Fibroblast of villous mesenchyme (primary cell): ENCODE measurements at regions not wholly inside any gene's neighbourhood (a gene's known extent, or its start where the extent isn't known, plus 50 kb on each side); places are given as distances from the start of the nearest gene placed in this dataset.

Source experiments
- DNase-seq: peaks from one replicate; pipeline ENCODE4 v3.0.0-alpha.2; 2010; ENCODE audit warnings: low read depth
- H3K4me3 ChIP-seq: 2 replicates; pipeline ENCODE4 v1.5.1; 2011; ENCODE audit warnings: low read depth, mild to moderate bottlenecking, low read length
- CTCF ChIP-seq: IDR thresholded peaks from 2 replicates; pipeline ENCODE4 v1.5.1; 2012; ENCODE audit warnings: low read depth, mild to moderate bottlenecking, low read length; ENCODE audit not compliant: insufficient read depth

- no peak overlapping the region for H3K4me3 ChIP-seq
- no peak for TF ChIP-seq CTCF
- DNase-seq: no peak
These were observed 1197.5 kb upstream of the C9orf72 start for GRCh38 chr9:28770827-28771226.

GRCh38 chr9:28774433-28775235 is 1201.4 kb upstream of the C9orf72 start:
- peak; percentile 66 for TF ChIP-seq CTCF
- peak; percentile 61 for DNase-seq
- H3K4me3 ChIP-seq: no peak overlapping the region

GRCh38 chr9:28779243-28779642 is 1206.0 kb upstream of the C9orf72 start:
- H3K4me3 ChIP-seq: no peak overlapping the region
- no peak for TF ChIP-seq CTCF
- DNase-seq: peak; percentile 21

- no peak for DNase-seq
- TF ChIP-seq CTCF: no peak
- no peak overlapping the region for H3K4me3 ChIP-seq
These were observed 1208.2 kb upstream of the C9orf72 start for GRCh38 chr9:28781481-28781880.

GRCh38 chr9:28782630-28783029 is 1209.3 kb upstream of the C9orf72 start:
- DNase-seq: no peak
- no peak for TF ChIP-seq CTCF
- H3K4me3 ChIP-seq: no peak overlapping the region

- no peak for TF ChIP-seq CTCF
- no peak overlapping the region for H3K4me3 ChIP-seq
- DNase-seq: no peak
These were observed 1219.4 kb upstream of the C9orf72 start for GRCh38 chr9:28792716-28793115.

GRCh38 chr9:28799876-28800275 is 1226.6 kb upstream of the C9orf72 start:
- no peak overlapping the region for H3K4me3 ChIP-seq
- DNase-seq: no peak
- TF ChIP-seq CTCF: no peak
